ENCODE measurements at regions not wholly inside any gene's neighbourhood (a gene's known extent, or its start where the extent isn't known, plus 50 kb on each side); places are given as distances from the start of the nearest gene placed in this dataset.

- Mint-ChIP-seq H3K36me3 (ENCODE audit: insufficient read depth in 1 of 3, low read depth in 3 of 3) (peaks cover 0 to 4% (median 3%) of the 10 kb centered on the region in 3 experiments; a peak in 3 of 7 replicates), H3K27ac (no peak overlapping the region), H3K9me3 (peaks cover 4 to 5% of the 10 kb centered on the region in 2 experiments; a peak in 4 of 5 replicates), H3K4me3 (no peak overlapping the region), H3K4me1 (no peaks in the 10 kb centered on the region), H3K27me3 (ENCODE audit: low read depth) (no peaks in the 10 kb centered on the region)
- Histone ChIP-seq H3K23me2 (ENCODE audit: insufficient read length, low read depth, low read length, poor library complexity, severe bottlenecking) (no peaks in the 10 kb centered on the region), H4K5ac (ENCODE audit: insufficient read length, low read depth, low read length) (no peak overlapping the region), H3K14ac (ENCODE audit: insufficient read depth, low read length) (no peak overlapping the region), H2BK20ac (ENCODE audit: low read depth, low read length, poor library complexity, severe bottlenecking) (no peak overlapping the region), H3K27ac (ENCODE audit: insufficient read length, low read depth, low read length) (no peak overlapping the region), H2BK12ac (ENCODE audit: insufficient read length, low read depth, low read length) (no peak overlapping the region), H4K8ac (replicated peaks; ENCODE audit: insufficient read length, low read depth, low read length) (no peak overlapping the region), H3K79me1 (ENCODE audit: insufficient read depth, low read depth, low read length, poor library complexity, severe bottlenecking) (no peaks in the 10 kb centered on the region), H3K79me2 (ENCODE audit: insufficient read depth, low read length) (no peaks in the 10 kb centered on the region), H2BK15ac (ENCODE audit: low read depth, low read length) (no peak overlapping the region), H3K9ac (ENCODE audit: extremely low read depth, insufficient read length, low read length) (no peak overlapping the region), H3K23ac (ENCODE audit: insufficient read length, low read depth, low read length) (no peak overlapping the region), H2AK5ac (ENCODE audit: insufficient read length, low read length) (no peak overlapping the region), H2BK5ac (ENCODE audit: insufficient read length, low read length) (no peak overlapping the region), H2BK120ac (ENCODE audit: low read depth, low read length, poor library complexity, severe bottlenecking) (no peak overlapping the region), H2AFZ (ENCODE audit: low read length) (no peak overlapping the region), H3K18ac (ENCODE audit: insufficient read length, low read depth, low read length) (no peak overlapping the region), H3K9me3 (ENCODE audit: control insufficient read depth, low read depth, low read length) (no peaks in the 10 kb centered on the region), H3T11ph (ENCODE audit: low read length) (no peak overlapping the region), H3K56ac (ENCODE audit: insufficient read length, low read depth, low read length) (no peak overlapping the region), H4K20me1 (ENCODE audit: control insufficient read depth, insufficient read depth, insufficient read length) (no peaks in the 10 kb centered on the region), H3K4ac (ENCODE audit: low read depth, low read length) (no peak overlapping the region), H3K27me3 (ENCODE audit: insufficient read depth, low read length) (no peaks in the 10 kb centered on the region), H3K4me1 (ENCODE audit: insufficient read depth, low read length) (no peaks in the 10 kb centered on the region), H3K4me2 (ENCODE audit: insufficient read depth, insufficient read length, low read length) (no peak overlapping the region), H4K91ac (ENCODE audit: insufficient read length, low read depth, low read length) (no peak overlapping the region)
- no peak for TF ChIP-seq CTCF (conservative IDR thresholded peaks at IDR 0.05)
- no peak for DNase-seq
- WGBS (ENCODE audit: extremely low coverage, insufficient read length, low lambda C conversion rate): no CpG with 5 or more reads among the region's 3 CpGs
These were observed 572.0 kb downstream of the SOX11 start for GRCh38 chr2:6264198-6264597.

All from H9 (cell line).